A549 (cell line): ENCODE measurements at regions not wholly inside any gene's neighbourhood (a gene's known extent, or its start where the extent isn't known, plus 50 kb on each side); places are given as distances from the start of the nearest gene placed in this dataset.
A peak's percentile ranks its signal among the peaks of the same experiment; 100 is the strongest.

Experiments
- ATAC-seq, 2 experiments: fragments of 200-7000 bp in 1 of 2; fragments of >200 bp in 1 of 2; cut with Nextera tagmentation in 1 of 2; cut with Tn5 transposase in 1 of 2; 3 replicates each; pipeline versions ENCODE4 v1.8.0 to v1.9.1; 2018 to 2020; ENCODE audit warnings: mild to moderate bottlenecking in 1 of 2, moderate library complexity in 1 of 2
- CTCF ChIA-PET: fragments of 300-600 bp; sonication (Branson Sonifier 250); formaldehyde crosslinking; extraction: SDS; loops from one replicate; lab custom pipeline; 2021; ENCODE audit warnings: antibody characterized with exemption, inconsistent platforms; lab: Yijun Ruan, JAX
- POLR2A ChIA-PET: fragments of 350-600 bp; formaldehyde crosslinking; extraction: SDS; loops from one replicate; lab custom pipeline; 2021; ENCODE audit warnings: antibody characterized with exemption, inconsistent platforms; lab: Yijun Ruan, JAX
- DNase-seq, 2 experiments: peaks; one replicate each; pipeline versions ENCODE4 v3.0.0 to v3.0.0-alpha.2; 2011 to 2016; ENCODE audit warnings: low read depth in 1 of 2, low spot score in 1 of 2
- FAIRE-seq: peaks from 2 replicates; lab custom pipeline; 2011; peaks lifted over from hg19 to GRCh38; lab: Jason Lieb, UNC
- H3K27ac ChIP-seq, 2 experiments: fragments of >200 bp; sonication (Bioruptor Twin); formaldehyde crosslinking; 3 replicates each; pipeline ENCODE4 v1.5.1; 2016 to 2017
- H3K4me1 ChIP-seq: fragments of >200 bp; sonication (Bioruptor Twin); formaldehyde crosslinking; 3 replicates; pipeline ENCODE4 v1.6.1; 2016
- H3K4me2 ChIP-seq: fragments of >200 bp; sonication (Bioruptor Twin); formaldehyde crosslinking; 3 replicates; pipeline ENCODE4 v1.6.1; 2016
- H3K4me3 ChIP-seq: fragments of >200 bp; sonication (Bioruptor Twin); formaldehyde crosslinking; 3 replicates; pipeline ENCODE4 v1.5.1; 2016
- H3K9me3 ChIP-seq: fragments of >200 bp; sonication (Bioruptor Twin); formaldehyde crosslinking; 3 replicates; pipeline ENCODE4 v1.6.1; 2016
- BCL3 ChIP-seq: fragments of >200 bp; sonication (Bioruptor Twin); formaldehyde crosslinking; IDR thresholded peaks from 3 replicates; pipeline ENCODE4 v1.6.1; 2016
- CEBPB ChIP-seq, 2 experiments: fragments of >200 bp in 1 of 2; sonication (Bioruptor Twin) in 1 of 2; formaldehyde crosslinking in 1 of 2; IDR thresholded peaks; 2 replicates each; pipeline ENCODE4 v1.6.1; 2012 to 2016
- CTCF ChIP-seq: fragments of >200 bp; sonication (Bioruptor Twin); formaldehyde crosslinking; IDR thresholded peaks from 3 replicates; pipeline ENCODE4 v1.5.1; 2016
- E2F6 ChIP-seq: IDR thresholded peaks from 2 replicates; pipeline ENCODE4 v1.6.1; 2012; ENCODE audit warnings: low read depth, borderline replicate concordance
- EHMT2 ChIP-seq: fragments of 200-600 bp; sonication (generic); IDR thresholded peaks from 2 replicates; pipeline ENCODE4 v1.6.1; 2016; ENCODE audit warnings: antibody characterized with exemption, low read depth, mild to moderate bottlenecking, moderate library complexity
- ESRRA ChIP-seq: fragments of 150-350 bp; IDR thresholded peaks from 2 replicates; pipeline ENCODE4 v1.6.1; 2014; ENCODE audit warnings: mild to moderate bottlenecking, low read length, borderline replicate concordance
- FOSL2 ChIP-seq, 2 experiments: fragments of 450-650 bp in 1 of 2; fragments of >200 bp in 1 of 2; sonication (Bioruptor Twin) in 1 of 2; formaldehyde crosslinking; IDR thresholded peaks; 2 replicates each; pipeline versions ENCODE4 v1.5.0 to v1.6.1; 2016 to 2020; ENCODE audit warnings: mild to moderate bottlenecking in 1 of 2, moderate library complexity in 1 of 2
- FOXS1 ChIP-seq: fragments of 250-450 bp; sonication (Bioruptor Pico); IDR thresholded peaks from 2 replicates; pipeline ENCODE4 v1.5.0; 2020; ENCODE audit warnings: mild to moderate bottlenecking, moderate library complexity
- HDAC2 ChIP-seq: fragments of 200-600 bp; sonication (generic); IDR thresholded peaks from 2 replicates; pipeline ENCODE4 v1.6.1; 2016
- JUN ChIP-seq, 2 experiments: fragments of >200 bp; sonication (Bioruptor Twin); formaldehyde crosslinking; IDR thresholded peaks; 2 replicates in 1 of 2; 3 replicates in 1 of 2; pipeline ENCODE4 v1.6.1; 2016 to 2017
- JUNB ChIP-seq: fragments of >200 bp; sonication (Bioruptor Twin); formaldehyde crosslinking; IDR thresholded peaks from 2 replicates; pipeline ENCODE4 v1.6.1; 2016
- KDM1A ChIP-seq: fragments of 200-600 bp; sonication (generic); IDR thresholded peaks from 2 replicates; pipeline ENCODE4 v1.6.1; 2016; ENCODE audit warnings: low read depth, mild to moderate bottlenecking
- MAFK ChIP-seq: fragments of 450-650 bp; IDR thresholded peaks from 2 replicates; pipeline ENCODE4 v1.6.1; 2014; ENCODE audit not compliant: partially characterized antibody
- MAZ ChIP-seq: fragments of 150-350 bp; IDR thresholded peaks from 2 replicates; pipeline ENCODE4 v1.6.1; 2014; ENCODE audit warnings: antibody characterized with exemption, low read depth, low read length, borderline replicate concordance
- NFE2L2 ChIP-seq: fragments of 150-350 bp; conservative IDR thresholded peaks from 2 replicates; pipeline ENCODE4 v1.6.1; 2014; ENCODE audit warnings: low read length
- POLR2AphosphoS2 ChIP-seq: conservative IDR thresholded peaks from 2 replicates; pipeline ENCODE4 v1.6.1; 2012; ENCODE audit warnings: low read length, improper control_type of control experiment, inconsistent platforms
- RAD21 ChIP-seq, 2 experiments: fragments of >200 bp in 1 of 2; sonication (Bioruptor Twin) in 1 of 2; formaldehyde crosslinking in 1 of 2; IDR thresholded peaks in 1 of 2; conservative IDR thresholded peaks in 1 of 2; 2 replicates in 1 of 2; 3 replicates in 1 of 2; pipeline ENCODE4 v1.6.1; 2012 to 2018; ENCODE audit warnings: inconsistent platforms in 1 of 2
- RARB ChIP-seq: fragments of 250-450 bp; sonication (Bioruptor Pico); IDR thresholded peaks from 2 replicates; pipeline ENCODE4 v1.8.0; 2021; ENCODE audit warnings: mild to moderate bottlenecking, moderate library complexity
- RCOR1 ChIP-seq: fragments of 150-350 bp; IDR thresholded peaks from 2 replicates; pipeline ENCODE4 v1.6.1; 2014; ENCODE audit warnings: antibody characterized with exemption, low read length, low read depth
- SMC3 ChIP-seq: fragments of >200 bp; sonication (Bioruptor Twin); formaldehyde crosslinking; IDR thresholded peaks from 3 replicates; pipeline ENCODE4 v1.6.1; 2018; ENCODE audit warnings: inconsistent platforms
- TP53 ChIP-seq: fragments of 250-450 bp; sonication (Bioruptor Pico); IDR thresholded peaks from 2 replicates; pipeline ENCODE4 v1.5.0; 2021; ENCODE audit warnings: mild to moderate bottlenecking, moderate library complexity
- ZNF302 ChIP-seq: fragments of 250-450 bp; sonication (Bioruptor Pico); IDR thresholded peaks from 2 replicates; pipeline ENCODE4 v1.9.0; 2021; ENCODE audit warnings: inconsistent platforms, mild to moderate bottlenecking, moderate library complexity
- WGBS: methylation state at CpG from one replicate; pipeline ENCODE4 v1.1.6; 2017; ENCODE audit errors: missing lambda C conversion rate; 5-methylcytosine and 5-hydroxymethylcytosine counted together
- TF ChIP-seq, protein P1 (sequence below): fragments of 450-650 bp; IDR thresholded peaks from 2 replicates; pipeline ENCODE4 v1.6.1; 2014; ENCODE audit warnings: antibody characterized with exemption

DNA sequence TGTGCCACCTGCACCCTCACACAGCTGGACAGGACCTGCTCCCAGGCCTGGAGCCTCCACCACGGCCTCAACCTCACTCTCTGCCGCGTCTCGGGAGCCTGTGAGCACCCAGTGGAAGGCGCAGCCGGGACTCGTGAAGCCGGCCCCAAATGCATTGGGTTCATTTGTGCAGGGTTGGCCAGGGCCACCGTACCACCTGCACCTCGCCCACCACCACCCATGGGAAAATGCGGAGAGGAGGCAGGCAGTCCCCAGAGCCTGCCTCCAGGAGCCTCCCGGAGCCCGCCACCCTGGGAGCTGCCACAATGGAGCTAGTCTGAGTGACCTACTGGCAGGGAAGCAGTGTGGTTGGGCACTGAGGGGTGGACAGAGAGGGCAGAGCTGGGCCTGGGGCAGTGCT, 62.5 kb upstream of the HRH1 start (continued):
- TF ChIP-seq EHMT2, result no peak
- TF ChIP-seq KDM1A, result no peak

- ATAC-seq (no peak), FAIRE-seq (no peak)
- peaks cover 18% of the 10 kb centered on the region for H3K4me1 ChIP-seq
- ChIA-PET POLR2A (no interaction called here), CTCF (interaction anchor here (0.9 to 7.5 kb wide), 8 partner anchors 9 to 336 kb away, joined by 3 to 56 read pairs (median 4); partner anchors contain the start of gene HRH1)
- H3K27ac ChIP-seq, result peak overlapping the region in 1 of 2 experiments; percentile 8; a peak in 1 of 6 replicates
- no peak overlapping the region for H3K4me3 ChIP-seq
- H3K9me3 ChIP-seq, result no peaks in the 10 kb centered on the region
- WGBS, result 93% methylated on average over 20 of the region's 36 CpGs
- no peak for TF ChIP-seq RARB (CRISPR knock-in tag)
- TF ChIP-seq SMC3, result no peak
- no peak for TF ChIP-seq ZNF302 (CRISPR knock-in tag)
- no peak for TF ChIP-seq POLR2AphosphoS2
- no peak for TF ChIP-seq BCL3
- TF ChIP-seq, all 56 proteins: peak for 0
- no peak for DNase-seq
- no peak overlapping the region for H3K4me2 ChIP-seq
These were observed 60.4 kb upstream of the HRH1 start for GRCh38 chr3:11093823-11094340.

- FAIRE-seq, result no peak
- POLR2A ChIA-PET, result interaction anchor here (1.0 to 1.8 kb wide), 2 partner anchors 41 to 192 kb away, joined by 3 to 15 read pairs; no protein-coding TSS in a partner anchor
- Histone ChIP-seq H3K4me1 (peaks cover 18% of the 10 kb centered on the region), H3K9me3 (no peaks in the 10 kb centered on the region), H3K4me2 (peak overlapping the region; percentile 78), H3K4me3 (no peak overlapping the region; the same call in 2 of the 3 replicates), H3K27ac (peak overlapping the region; percentile 78 to 92)
- WGBS, result 71% methylated on average over 8 of the region's 8 CpGs
- peak; percentile 22; a peak in 3 of 6 replicates for ATAC-seq
- CTCF ChIA-PET, result interaction anchor here (0.6 to 7.5 kb wide), 11 partner anchors 15 to 240 kb away, joined by 3 to 56 read pairs (median 4); partner anchors contain the start of gene HRH1
- peak; percentile 37; the same call in 2 of the 3 replicates for TF ChIP-seq CTCF
- no peak for TF ChIP-seq MAFK
- TF ChIP-seq FOXS1 (CRISPR knock-in tag), result no peak
- no peak for TF ChIP-seq HDAC2
- TF ChIP-seq, protein P1, sequence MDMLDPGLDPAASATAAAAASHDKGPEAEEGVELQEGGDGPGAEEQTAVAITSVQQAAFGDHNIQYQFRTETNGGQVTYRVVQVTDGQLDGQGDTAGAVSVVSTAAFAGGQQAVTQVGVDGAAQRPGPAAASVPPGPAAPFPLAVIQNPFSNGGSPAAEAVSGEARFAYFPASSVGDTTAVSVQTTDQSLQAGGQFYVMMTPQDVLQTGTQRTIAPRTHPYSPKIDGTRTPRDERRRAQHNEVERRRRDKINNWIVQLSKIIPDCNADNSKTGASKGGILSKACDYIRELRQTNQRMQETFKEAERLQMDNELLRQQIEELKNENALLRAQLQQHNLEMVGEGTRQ, result no peak
- TF ChIP-seq SMC3, result no peak
- DNase-seq, result peak in 1 of 2 experiments; percentile 19
These were observed 58.4 kb upstream of the HRH1 start for GRCh38 chr3:11095932-11096265.

DNA sequence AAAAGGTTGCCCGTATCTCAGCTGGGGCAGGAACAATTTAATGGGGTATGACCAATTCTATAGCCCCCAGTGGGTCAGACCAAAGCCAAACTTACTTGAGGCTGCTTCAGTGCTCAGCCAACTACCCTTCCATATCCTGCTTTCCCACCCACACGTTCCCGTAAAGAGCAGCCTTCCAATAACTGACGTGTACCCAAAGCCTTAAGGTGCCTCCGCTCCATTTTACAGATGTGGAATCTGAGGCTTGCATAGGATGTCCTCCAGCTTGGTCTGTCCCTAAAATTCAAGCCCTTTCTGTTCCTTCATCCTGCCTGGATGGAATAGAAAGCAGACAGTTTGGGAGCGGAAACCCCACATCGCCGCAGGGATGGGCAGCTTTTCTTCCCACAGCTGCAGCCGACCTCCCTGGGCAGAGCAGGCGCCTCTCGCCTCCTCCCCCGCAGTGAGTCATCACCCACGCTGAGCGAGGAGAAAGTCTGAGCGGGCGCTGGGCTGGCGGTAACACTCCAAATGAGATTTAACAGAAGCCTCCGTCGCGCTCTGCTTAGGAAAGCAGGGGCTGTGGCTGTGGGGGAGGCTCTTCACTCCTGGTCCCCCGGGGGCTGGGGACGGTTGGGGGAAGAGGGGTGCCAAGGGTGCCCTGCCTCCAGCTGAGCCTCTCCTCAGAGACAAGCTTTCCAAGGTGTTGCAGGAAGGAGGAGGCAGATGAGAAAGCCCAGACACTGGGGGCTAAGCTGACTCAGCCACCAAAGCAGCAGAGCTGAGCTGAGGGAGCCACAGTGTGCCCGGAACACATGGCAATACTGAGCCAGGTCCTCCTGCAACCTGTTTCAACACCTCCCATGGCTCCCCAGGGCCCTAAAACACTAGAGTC, 57.8 kb upstream of the HRH1 start:
- ATAC-seq (peak; percentile 93 to 95), FAIRE-seq (no peak), DNase-seq (peak; percentile 73 to 88)
- Histone ChIP-seq H3K4me3 (peak overlapping the region; percentile 16), H3K4me2 (peak overlapping the region; percentile 78), H3K4me1 (peaks cover 16% of the 10 kb centered on the region), H3K9me3 (no peaks in the 10 kb centered on the region), H3K27ac (peak overlapping the region; percentile 78 to 92)
- POLR2A ChIA-PET, result interaction anchor here (1.0 to 1.8 kb wide), 2 partner anchors 40 to 191 kb away, joined by 3 to 15 read pairs; no protein-coding TSS in a partner anchor
- WGBS, result 15% methylated on average over 9 of the region's 23 CpGs
- CTCF ChIA-PET, result interaction anchor here (0.6 to 7.5 kb wide), 12 partner anchors 14 to 239 kb away, joined by 3 to 56 read pairs (median 4); partner anchors contain the start of gene HRH1
- TF ChIP-seq CEBPB (IDR thresholded peaks at IDR 0.05), result 0 out of 4 replicates have a peak, but pooled peaks of 1 of the 2 experiments have one; percentile 20
- TF ChIP-seq FOSL2 (IDR thresholded peaks at IDR 0.05), result peak; percentile 79
- peak; percentile 92 for TF ChIP-seq FOSL2 (CRISPR knock-in tag; IDR thresholded peaks at IDR 0.05)
- no peak for TF ChIP-seq BCL3
- TF ChIP-seq MAZ, result no peak
- TF ChIP-seq JUN (IDR thresholded peaks at IDR 0.05), result peak in 1 of 2 experiments; percentile 69; a peak in 1 of 5 replicates
- no peak for TF ChIP-seq NFE2L2
- no peak for TF ChIP-seq ESRRA
- TF ChIP-seq RCOR1, result no peak
- TF ChIP-seq TP53 (CRISPR knock-in tag), result no peak
- TF ChIP-seq RAD21 (conservative IDR thresholded peaks at IDR 0.05 in 1 of 2, IDR thresholded peaks at IDR 0.05 in 1 of 2), result peak in 1 of 2 experiments; percentile 38; a peak in 3 of 5 replicates
- peak; percentile 22; the same call in 1 of the 2 replicates for TF ChIP-seq KDM1A
- peak; percentile 44; the same call in 1 of the 2 replicates for TF ChIP-seq E2F6
- peak; percentile 59; the same call in 1 of the 2 replicates for TF ChIP-seq JUNB
